Liver (tissue), 3 donors: ENCODE measurements at regions not wholly inside any gene's neighbourhood (a gene's known extent, or its start where the extent isn't known, plus 50 kb on each side); places are given as distances from the start of the nearest gene placed in this dataset.

Source experiments
- ATF3 ChIP-seq: IDR thresholded peaks from 2 replicates; pipeline ENCODE4 v1.6.1; 2016; ENCODE audit warnings: antibody characterized with exemption
- CTCF ChIP-seq: fragments of 150-350 bp; IDR thresholded peaks from 2 replicates; pipeline ENCODE4 v1.5.1; 2017; ENCODE audit warnings: improper control_type of control experiment, low read depth, low read length; ENCODE audit not compliant: missing input control
- GABPA ChIP-seq, 2 donors: IDR thresholded peaks in 1 of 2; conservative IDR thresholded peaks in 1 of 2; 2 replicates each; pipeline ENCODE4 v1.6.1; 2016; ENCODE audit warnings: antibody characterized with exemption in 2 of 2, mild to moderate bottlenecking in 1 of 2, moderate library complexity in 1 of 2
- donor health status: healthy.
- donor health status: healthy.

GRCh38 chr3:10741891-10742671 is 73.9 kb upstream of the SLC6A11 start:
- TF ChIP-seq ATF3 (no peak), CTCF (no peak), GABPA (IDR thresholded peaks at IDR 0.05 in 1 of 2, conservative IDR thresholded peaks at IDR 0.05 in 1 of 2) (no peak)
